NCI-H187 (cell line): ENCODE measurements at regions not wholly inside any gene's neighbourhood (a gene's known extent, or its start where the extent isn't known, plus 50 kb on each side); places are given as distances from the start of the nearest gene placed in this dataset.

ENCODE experiments used
- DNase-seq, 2 experiments: peaks; one replicate each; lab custom pipeline; 2025; lab: John Stamatoyannopoulos, UW

- DNase-seq, result no peak
Observed at GRCh38 chr9:84393266-84393950, 52.9 kb upstream of the SLC28A3 start.

GRCh38 chr9:84394036-84394435 lies 53.5 kb upstream of the SLC28A3 start:
- no peak for DNase-seq

- DNase-seq, result peak in 1 of 2 experiments; percentile 29
Observed at GRCh38 chr9:84397151-84397728, 56.7 kb upstream of the SLC28A3 start.

GRCh38 chr9:84397822-84398221 lies 57.3 kb upstream of the SLC28A3 start:
- DNase-seq, result no peak

- no peak for DNase-seq
Observed at GRCh38 chr9:84402517-84402916, 62.0 kb upstream of the SLC28A3 start.

- no peak for DNase-seq
Observed at GRCh38 chr9:84403288-84403687, 62.7 kb upstream of the SLC28A3 start.

- DNase-seq, result no peak
Observed at GRCh38 chr9:84404095-84404686, 63.6 kb upstream of the SLC28A3 start.

- DNase-seq, result no peak
Observed at GRCh38 chr9:84405667-84406066, 65.1 kb upstream of the SLC28A3 start.

- DNase-seq, result no peak
Observed at GRCh38 chr9:84408416-84408815, 67.9 kb upstream of the SLC28A3 start.

- DNase-seq, result no peak
Observed at GRCh38 chr9:84411683-84412267, 71.2 kb upstream of the SLC28A3 start.

GRCh38 chr9:84412654-84413053 lies 72.1 kb upstream of the SLC28A3 start:
- no peak for DNase-seq

GRCh38 chr9:84413301-84413700 lies 72.7 kb upstream of the SLC28A3 start:
- no peak for DNase-seq

- DNase-seq, result no peak
Observed at GRCh38 chr9:84419031-84419602, 78.6 kb upstream of the SLC28A3 start.

GRCh38 chr9:84424931-84425330 lies 84.4 kb upstream of the SLC28A3 start:
- DNase-seq, result no peak

- no peak for DNase-seq
Observed at GRCh38 chr9:84432746-84433145, 92.2 kb upstream of the SLC28A3 start.

GRCh38 chr9:84435902-84436301 lies 95.3 kb upstream of the SLC28A3 start:
- DNase-seq, result no peak

GRCh38 chr9:84436386-84437109 lies 96.0 kb upstream of the SLC28A3 start:
- no peak for DNase-seq

- no peak for DNase-seq
Observed at GRCh38 chr9:84438391-84438790, 97.8 kb upstream of the SLC28A3 start.

GRCh38 chr9:84439250-84439649 lies 98.7 kb upstream of the SLC28A3 start:
- no peak for DNase-seq

- DNase-seq, result no peak
Observed at GRCh38 chr9:84442712-84443111, 102.2 kb upstream of the SLC28A3 start.

- DNase-seq, result no peak
Observed at GRCh38 chr9:84445737-84446136, 105.2 kb upstream of the SLC28A3 start.

- no peak for DNase-seq
Observed at GRCh38 chr9:84447305-84447704, 106.7 kb upstream of the SLC28A3 start.
